SU-DHL-6 (cell line): ENCODE measurements at regions not wholly inside any gene's neighbourhood (a gene's known extent, or its start where the extent isn't known, plus 50 kb on each side); places are given as distances from the start of the nearest gene placed in this dataset.

ENCODE experiments used
- H2AFZ ChIP-seq: fragments of 200-600 bp; sonication (generic); 2 replicates; pipeline ENCODE4 v1.6.1; 2014; ENCODE audit warnings: low read depth, mild to moderate bottlenecking, moderate library complexity, mixed read lengths, antibody characterized with exemption, low read length; ENCODE audit not compliant: severe bottlenecking
- H3F3A ChIP-seq: fragments of 200-600 bp; shearing (Covaris generic); 2 replicates; pipeline ENCODE4 v1.6.0; 2016; ENCODE audit warnings: antibody characterized with exemption, mild to moderate bottlenecking; ENCODE audit not compliant: insufficient read depth
- H3K27ac ChIP-seq: fragments of 200-600 bp; sonication (generic); 2 replicates; pipeline ENCODE4 v1.5.1; 2016; ENCODE audit warnings: low read depth, mild to moderate bottlenecking, low read length, moderate library complexity, mixed read lengths
- H3K27me3 ChIP-seq: fragments of 200-600 bp; sonication (generic), shearing (Covaris generic); 2 replicates; pipeline ENCODE4 v1.6.0; 2014; ENCODE audit warnings: mild to moderate bottlenecking, low read length
- H3K36me3 ChIP-seq: fragments of 200-600 bp; sonication (generic); 2 replicates; pipeline ENCODE4 v1.6.1; 2014; ENCODE audit warnings: mild to moderate bottlenecking, low read length, mixed read lengths
- H3K4me2 ChIP-seq: fragments of 300-600, 200-600 bp; shearing (Covaris generic), sonication (generic); 2 replicates; pipeline ENCODE4 v1.6.0; 2014; ENCODE audit warnings: low read length, low read depth, mild to moderate bottlenecking; ENCODE audit not compliant: poor library complexity, severe bottlenecking
- H3K4me3 ChIP-seq: fragments of 200-600 bp; sonication (generic); 2 replicates; pipeline ENCODE4 v1.5.1; 2014; ENCODE audit warnings: antibody characterized with exemption, low read length, mild to moderate bottlenecking, mixed read lengths; ENCODE audit not compliant: insufficient read depth, poor library complexity, severe bottlenecking
- H3K79me2 ChIP-seq: fragments of 200-600 bp; sonication (generic); 2 replicates; pipeline ENCODE4 v1.6.1; 2014; ENCODE audit warnings: mild to moderate bottlenecking, low read length, moderate library complexity; ENCODE audit not compliant: insufficient read depth
- H3K9ac ChIP-seq: fragments of 200-600 bp; sonication (generic); 2 replicates; pipeline ENCODE4 v1.7.0; 2014; ENCODE audit warnings: mild to moderate bottlenecking, low read length
- H3K9me2 ChIP-seq: fragments of 200-600 bp; sonication (generic); replicated peaks from 2 replicates; pipeline ENCODE4 v1.6.1; 2014; ENCODE audit warnings: low read length; ENCODE audit not compliant: insufficient read depth
- H3K9me3 ChIP-seq: fragments of 200-600 bp; sonication (generic); 2 replicates; pipeline ENCODE4 v1.6.1; 2014; ENCODE audit warnings: low read length, mixed read lengths; ENCODE audit not compliant: insufficient read depth
- H4K20me1 ChIP-seq: fragments of 200-600 bp; sonication (generic); 2 replicates; pipeline ENCODE4 v1.6.1; 2014; ENCODE audit warnings: low read depth, mild to moderate bottlenecking, antibody characterized with exemption, low read length, moderate library complexity, mixed read lengths
- CTCF ChIP-seq: fragments of 200-600 bp; sonication (generic); IDR thresholded peaks from one replicate; pipeline ENCODE4 v1.5.1; 2017; ENCODE audit warnings: antibody characterized with exemption, mild to moderate bottlenecking, low read length, moderate library complexity; ENCODE audit not compliant: insufficient read depth, poor library complexity, severe bottlenecking
- EZH2phosphoT487 ChIP-seq: fragments of 200-600 bp; sonication (generic), shearing (Covaris generic); conservative IDR thresholded peaks from 2 replicates; pipeline ENCODE4 v1.6.1; 2018; ENCODE audit warnings: mild to moderate bottlenecking, antibody characterized with exemption, low read length, moderate library complexity, mixed read lengths

- Histone ChIP-seq H3K9me3 (no peaks in the 10 kb centered on the region), H3K4me2 (no peak overlapping the region), H3K27ac (no peak overlapping the region), H3K4me3 (no peak overlapping the region), H4K20me1 (no peaks in the 10 kb centered on the region), H3K9me2 (no peaks in the 10 kb centered on the region), H3K9ac (no peak overlapping the region), H3K36me3 (no peaks in the 10 kb centered on the region), H3K27me3 (no peaks in the 10 kb centered on the region), H3F3A (no peaks in the 10 kb centered on the region), H2AFZ (no peak overlapping the region), H3K79me2 (no peaks in the 10 kb centered on the region)
- peak; percentile 37 for TF ChIP-seq CTCF
- no peak for TF ChIP-seq EZH2phosphoT487
These were observed 680.0 kb downstream of the TAF11L14 start for GRCh38 chr5:18314192-18314778.

- H3K9me2 ChIP-seq, result no peaks in the 10 kb centered on the region
- H3K4me3 ChIP-seq, result no peak overlapping the region
- no peak overlapping the region for H3K4me2 ChIP-seq
- H3K9ac ChIP-seq, result no peak overlapping the region
- no peaks in the 10 kb centered on the region for H3K79me2 ChIP-seq
- no peaks in the 10 kb centered on the region for H4K20me1 ChIP-seq
- no peaks in the 10 kb centered on the region for H3F3A ChIP-seq
- H3K36me3 ChIP-seq, result no peaks in the 10 kb centered on the region
- no peak overlapping the region for H3K27ac ChIP-seq
- TF ChIP-seq EZH2phosphoT487, result no peak
- no peak for TF ChIP-seq CTCF
- H3K27me3 ChIP-seq, result no peaks in the 10 kb centered on the region
- no peak overlapping the region for H2AFZ ChIP-seq
- no peaks in the 10 kb centered on the region for H3K9me3 ChIP-seq
These were observed 687.1 kb downstream of the TAF11L14 start for GRCh38 chr5:18321262-18321942.

GRCh38 chr5:18323891-18324290 lies 689.6 kb downstream of the TAF11L14 start:
- TF ChIP-seq EZH2phosphoT487 (no peak), CTCF (no peak)
- Histone ChIP-seq H3F3A (no peaks in the 10 kb centered on the region), H4K20me1 (no peaks in the 10 kb centered on the region), H3K36me3 (no peaks in the 10 kb centered on the region), H3K9me3 (no peaks in the 10 kb centered on the region), H3K27me3 (no peaks in the 10 kb centered on the region), H3K9ac (no peak overlapping the region), H3K4me3 (no peak overlapping the region), H3K9me2 (no peaks in the 10 kb centered on the region), H3K79me2 (no peaks in the 10 kb centered on the region), H3K27ac (no peak overlapping the region), H3K4me2 (no peak overlapping the region), H2AFZ (no peak overlapping the region)
